ENCODE measurements at regions not wholly inside any gene's neighbourhood (a gene's known extent, or its start where the extent isn't known, plus 50 kb on each side); places are given as distances from the start of the nearest gene placed in this dataset.

GRCh38 chr6:164377348-164377918 lies 932.0 kb downstream of the C6orf118 start:
- no peak for TF ChIP-seq CTCF (IDR thresholded peaks at IDR 0.05)

GRCh38 chr6:164370773-164371172 lies 938.6 kb downstream of the C6orf118 start:
- no peak for TF ChIP-seq CTCF (IDR thresholded peaks at IDR 0.05)

GRCh38 chr6:164359441-164359840 lies 944.9 kb downstream of the QKI start:
- no peak for TF ChIP-seq CTCF (IDR thresholded peaks at IDR 0.05)

- no peak for TF ChIP-seq CTCF (IDR thresholded peaks at IDR 0.05)
Measured at GRCh38 chr6:164359036-164359435, 944.5 kb downstream of the QKI start.

- TF ChIP-seq CTCF (IDR thresholded peaks at IDR 0.05): no peak
Measured at GRCh38 chr6:164356814-164357213, 942.3 kb downstream of the QKI start.

GRCh38 chr6:164347455-164347854 lies 932.9 kb downstream of the QKI start:
- no peak for TF ChIP-seq CTCF (IDR thresholded peaks at IDR 0.05)

- no peak for TF ChIP-seq CTCF (IDR thresholded peaks at IDR 0.05)
Measured at GRCh38 chr6:164346631-164347030, 932.1 kb downstream of the QKI start.
